Urinary bladder (tissue), 4 donors: ENCODE measurements at regions not wholly inside any gene's neighbourhood (a gene's known extent, or its start where the extent isn't known, plus 50 kb on each side); places are given as distances from the start of the nearest gene placed in this dataset. TPM values are rescaled to one million over a fixed set of nuclear protein-coding genes. Genes with fewer than 3 reads are reported as not detected.

Experiments used
- DNase-seq: peaks from one replicate; pipeline ENCODE4 v3.0.0-alpha.2; 2015; ENCODE audit errors: extremely low spot score
- H3K27ac ChIP-seq: one replicate; pipeline ENCODE4 v1.5.1; 2013; ENCODE audit warnings: low read depth, mild to moderate bottlenecking, moderate library complexity
- H3K36me3 ChIP-seq: one replicate; pipeline ENCODE4 v1.6.1; 2013; ENCODE audit warnings: mild to moderate bottlenecking, moderate library complexity; ENCODE audit not compliant: insufficient read depth
- H3K4me1 ChIP-seq: one replicate; pipeline ENCODE4 v1.6.1; 2013; ENCODE audit warnings: mild to moderate bottlenecking, moderate library complexity; ENCODE audit not compliant: insufficient read depth
- H3K4me3 ChIP-seq: one replicate; pipeline ENCODE4 v1.5.1; 2013; ENCODE audit warnings: low read depth, low read length
- WGBS: extraction: QIAGEN DNeasy Blood & Tissue Kit; methylation state at CpG from one replicate; pipeline ENCODE4 v1.1.7; 2013; 5-methylcytosine and 5-hydroxymethylcytosine counted together
- small RNA-seq: library from RNA; depleted of rRNA; stranded (forward); fragments of <200 nt; gene quantifications from one replicate; pipeline ENCODE3, GENCODE V24; 2014
- donor health status: healthy with polysubstance abuse.
- donor health status: healthy.

DNA sequence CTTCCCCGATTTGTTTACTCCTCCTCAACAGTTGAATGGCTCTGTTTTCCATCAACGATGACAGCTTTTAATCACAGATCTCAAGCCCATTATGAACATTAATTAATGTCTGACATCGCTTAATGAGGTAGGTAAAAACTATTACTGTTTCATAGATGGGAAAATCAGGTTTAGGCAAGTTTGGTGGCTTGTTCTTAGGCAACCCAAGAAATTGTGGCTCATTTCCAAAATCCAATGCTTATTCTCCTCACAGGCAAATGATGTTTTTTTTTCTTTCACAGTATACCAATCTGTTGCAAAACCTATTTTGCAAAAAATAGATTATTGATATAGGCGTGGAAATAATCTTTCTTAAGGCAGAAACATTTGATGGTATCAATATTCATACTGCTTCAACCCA is 70.8 kb upstream of the CHD1 start:
- Histone ChIP-seq H3K27ac (no peak overlapping the region), H3K4me3 (no peak overlapping the region), H3K36me3 (no peaks in the 10 kb centered on the region), H3K4me1 (no peaks in the 10 kb centered on the region)
- DNase-seq = no peak
- WGBS = 82% methylated on average over 4 of the region's 4 CpGs

DNA sequence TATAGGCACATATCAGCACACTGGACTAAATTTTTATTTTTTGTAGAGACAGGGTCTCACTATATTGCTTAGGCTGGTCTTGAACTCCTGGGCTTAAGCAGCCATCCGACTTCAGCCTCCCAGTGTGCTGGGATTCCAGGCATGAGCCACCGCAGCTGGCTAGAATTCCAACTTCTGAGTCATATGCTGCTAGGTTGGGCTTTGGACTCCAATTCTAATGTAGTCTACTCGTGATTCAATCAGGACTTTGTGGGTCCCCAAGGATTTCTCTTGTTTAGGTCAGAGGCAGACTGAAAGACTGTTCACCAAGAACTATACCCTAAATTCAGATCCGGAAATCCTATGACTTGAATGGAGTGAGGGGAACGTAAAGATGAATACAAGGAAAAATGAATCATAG is 68.2 kb upstream of the CHD1 start:
- 74% methylated on average over 5 of the region's 5 CpGs for WGBS
- no peaks in the 10 kb centered on the region for H3K4me1 ChIP-seq

DNA sequence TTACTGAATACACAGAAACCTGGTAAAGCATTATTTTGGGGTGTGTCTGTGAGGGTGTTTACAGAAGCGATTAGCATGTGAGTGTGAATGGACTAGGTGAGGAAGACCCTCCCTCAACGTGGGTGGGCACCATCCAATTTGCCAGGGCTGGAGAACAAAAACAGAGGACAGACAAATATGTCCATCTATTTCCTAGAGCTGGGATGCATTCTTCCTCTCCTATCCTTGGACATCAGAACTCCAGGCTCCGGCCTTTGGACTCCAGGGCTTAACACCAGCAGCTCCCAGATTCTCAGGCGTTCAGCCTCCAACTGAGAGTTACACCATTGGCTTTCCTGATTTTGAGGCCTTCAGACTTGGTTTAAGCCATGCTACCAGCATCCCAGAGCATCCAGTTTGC is 65.8 kb upstream of the CHD1 start:
- Histone ChIP-seq H3K4me3 (no peak overlapping the region), H3K4me1 (no peaks in the 10 kb centered on the region), H3K27ac (no peak overlapping the region), H3K36me3 (no peaks in the 10 kb centered on the region)
- no peak for DNase-seq
- WGBS = 63% methylated on average over 4 of the region's 4 CpGs

More for the DNA sequence above, 68.2 kb upstream of the CHD1 start:
- Histone ChIP-seq H3K36me3 (no peaks in the 10 kb centered on the region), H3K27ac (no peak overlapping the region), H3K4me3 (no peak overlapping the region)
- DNase-seq = no peak

DNA sequence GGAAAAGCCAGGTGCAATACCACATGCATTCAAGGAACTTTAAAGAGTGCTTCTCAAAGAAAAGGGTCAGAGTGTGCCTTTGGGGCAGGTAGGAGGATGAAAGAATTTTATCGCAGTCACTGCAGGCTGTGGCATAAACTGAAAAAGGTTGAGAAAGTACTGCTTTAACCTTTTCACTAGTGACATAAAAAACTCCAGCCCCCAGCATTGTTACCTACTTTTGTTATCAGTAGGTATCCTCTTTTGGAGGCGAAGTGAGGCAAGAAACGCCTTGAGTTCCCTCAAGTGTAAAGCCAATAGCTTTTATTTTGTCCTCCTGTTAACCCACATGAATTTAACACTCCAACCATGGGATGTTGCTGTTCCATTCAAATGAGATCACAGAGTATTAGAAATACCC is 64.7 kb upstream of the CHD1 start:
- WGBS = 58% methylated on average over 3 of the region's 3 CpGs
- H3K4me3 ChIP-seq = no peak overlapping the region
- H3K4me1 ChIP-seq = no peaks in the 10 kb centered on the region
- no peak for DNase-seq
- H3K36me3 ChIP-seq = no peaks in the 10 kb centered on the region
- no peak overlapping the region for H3K27ac ChIP-seq

DNA sequence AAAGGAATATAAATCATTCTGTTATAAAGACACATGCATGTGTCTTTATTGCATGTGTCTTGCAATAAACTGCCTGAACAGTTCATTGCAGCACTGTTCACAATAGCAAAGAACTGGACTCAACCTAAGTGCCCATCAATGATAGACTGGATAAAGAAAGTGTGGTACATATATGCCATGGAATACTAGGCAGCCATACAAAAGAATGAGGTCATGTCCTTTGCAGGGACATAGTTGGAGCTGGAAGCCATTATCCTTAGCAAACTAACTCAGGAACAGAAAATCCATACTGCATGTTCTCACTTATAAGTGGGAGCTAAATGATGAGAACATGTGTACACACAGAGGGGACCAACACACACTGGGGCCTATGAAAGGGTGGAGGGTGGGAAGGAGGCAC is 63.7 kb upstream of the CHD1 start:
- no peak overlapping the region for H3K4me3 ChIP-seq
- no peaks in the 10 kb centered on the region for H3K4me1 ChIP-seq
- H3K36me3 ChIP-seq = no peaks in the 10 kb centered on the region
- no peak for DNase-seq
- no peak overlapping the region for H3K27ac ChIP-seq

DNA sequence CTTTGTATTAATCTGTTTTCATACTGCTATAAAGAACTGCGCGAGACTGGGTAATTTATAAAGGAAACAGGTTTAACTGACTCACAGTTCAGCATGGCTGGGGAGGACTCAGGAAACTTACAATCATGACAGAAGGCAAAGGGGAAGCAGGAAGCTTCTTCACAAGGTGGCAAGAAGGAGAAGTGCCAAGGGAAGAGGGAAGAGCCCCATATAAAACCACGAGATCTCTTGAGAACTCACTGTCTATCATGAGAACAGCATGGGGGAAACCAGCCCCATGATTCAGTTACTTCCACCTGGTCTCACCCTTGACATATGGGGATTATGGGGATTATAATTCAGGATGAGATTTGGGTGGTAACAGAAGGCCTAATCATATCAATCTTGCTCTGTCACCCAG is 60.9 kb upstream of the CHD1 start:
- Histone ChIP-seq H3K4me1 (no peaks in the 10 kb centered on the region), H3K4me3 (no peak overlapping the region), H3K27ac (no peak overlapping the region), H3K36me3 (no peaks in the 10 kb centered on the region)
- 53% methylated on average over 3 of the region's 3 CpGs for WGBS
- DNase-seq = no peak

DNA sequence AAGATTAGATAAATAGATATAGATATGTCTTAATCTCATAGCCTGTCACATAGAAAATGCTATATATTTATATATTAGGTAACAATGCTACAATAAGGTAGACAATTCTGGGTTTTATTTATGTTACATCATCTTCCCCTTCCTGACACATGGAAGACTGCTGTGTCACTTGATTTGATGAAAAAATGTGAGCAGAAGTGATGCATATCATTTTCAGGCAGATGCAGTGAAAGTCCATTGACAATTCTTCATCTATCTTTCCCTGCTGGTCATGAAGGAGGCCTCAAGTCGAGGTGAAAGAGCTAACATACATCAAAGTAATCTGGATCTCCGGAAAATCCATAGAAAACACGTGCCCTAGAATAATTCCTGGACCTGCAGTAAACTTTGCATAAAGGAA is 57.8 kb upstream of the CHD1 start:
- Histone ChIP-seq H3K4me1 (no peaks in the 10 kb centered on the region), H3K27ac (no peak overlapping the region), H3K36me3 (no peaks in the 10 kb centered on the region), H3K4me3 (no peak overlapping the region)
- WGBS = 82% methylated on average over 3 of the region's 3 CpGs
- no peak for DNase-seq

DNA sequence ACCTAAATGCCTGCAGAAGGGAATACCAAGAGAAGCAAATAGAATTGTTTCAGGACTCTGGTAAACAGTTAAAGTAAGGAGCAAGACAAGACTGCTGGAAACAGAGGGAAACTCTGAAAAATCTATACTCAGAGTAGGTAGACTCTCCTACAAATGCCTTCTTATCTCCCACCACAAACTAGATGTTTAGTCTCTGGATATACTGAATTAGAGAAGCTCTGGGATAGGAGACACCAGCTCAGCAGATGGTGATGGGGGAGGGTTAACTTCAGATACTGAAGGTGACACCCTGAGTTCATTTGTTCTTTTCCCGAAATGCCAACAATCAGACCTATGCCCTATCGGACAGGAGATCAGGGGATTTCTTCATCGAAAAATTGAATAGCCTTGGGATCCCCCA is 54.1 kb upstream of the CHD1 start:
- H3K4me1 ChIP-seq = no peaks in the 10 kb centered on the region
- DNase-seq = no peak
- H3K27ac ChIP-seq = no peak overlapping the region
- no peak overlapping the region for H3K4me3 ChIP-seq
- WGBS = 83% methylated on average over 3 of the region's 3 CpGs
- H3K36me3 ChIP-seq = no peaks in the 10 kb centered on the region

Small RNA genes lying in the stretch of these regions (small RNA-seq; reads per million reads assigned to genes)
- not detected for gene MTND4LP5
- gene RF00019 = not detected
- not detected for gene RNU6-1119P
